HepG2 (cell line): ENCODE measurements at regions not wholly inside any gene's neighbourhood (a gene's known extent, or its start where the extent isn't known, plus 50 kb on each side); places are given as distances from the start of the nearest gene placed in this dataset.

Experiments
- ATAC-seq: fragments of 200-7000 bp; cut with Tn5 transposase; 3 replicates; pipeline ENCODE4 v1.9.1; 2020; ENCODE audit warnings: mild to moderate bottlenecking, moderate library complexity
- BruUV-seq: library from RNA; stranded (reverse); fragments of 400-500 nt; replicated peaks from 2 replicates; lab custom pipeline; 2021; lab: Mats Ljungman, UMichigan
- CTCF ChIA-PET: fragments of 300-600 bp; formaldehyde crosslinking; extraction: SDS; loops from one replicate; lab custom pipeline; 2021; ENCODE audit warnings: low total read pairs, inconsistent platforms, low intra/inter-chr PET ratio; lab: Yijun Ruan, JAX
- POLR2A ChIA-PET: fragments of 350-600 bp; sonication (Branson Sonifier 250); formaldehyde crosslinking; loops from one replicate; lab custom pipeline; 2020; ENCODE audit warnings: antibody characterized with exemption, inconsistent platforms; lab: Yijun Ruan, JAX
- DNase-seq: peaks from one replicate; pipeline ENCODE4 v3.0.0-alpha.2; 2015; ENCODE audit warnings: low spot score
- FAIRE-seq: peaks from 3 replicates; lab custom pipeline; 2011; peaks lifted over from hg19 to GRCh38; lab: Jason Lieb, UNC
- H2AFZ ChIP-seq: one replicate; pipeline ENCODE4 v1.6.1; 2011; ENCODE audit warnings: low read length, inconsistent platforms
- H3K27ac ChIP-seq: fragments of 300-600 bp; 3 replicates; pipeline ENCODE4 v1.8.0; 2011; ENCODE audit warnings: mixed run types, mild to moderate bottlenecking, mixed read lengths, low read length, inconsistent platforms; ENCODE audit not compliant: insufficient read depth; ENCODE audit errors: extremely low read length
- H3K27me3 ChIP-seq, 2 experiments: fragments of 200-600 bp in 1 of 2; 2 replicates in 1 of 2; 3 replicates in 1 of 2; pipeline versions ENCODE4 v1.6.0 to v1.8.0; 2011; ENCODE audit warnings: low read length in 2 of 2, mild to moderate bottlenecking in 2 of 2, moderate library complexity in 2 of 2, inconsistent platforms in 1 of 2; ENCODE audit not compliant: insufficient read depth in 2 of 2, control insufficient read depth in 1 of 2
- H3K36me3 ChIP-seq, 2 experiments: fragments of 200-600 bp in 1 of 2; replicated peaks in 1 of 2; 2 replicates in 1 of 2; 3 replicates in 1 of 2; pipeline versions ENCODE4 v1.5.1 to v1.8.0; 2011; ENCODE audit warnings: low read length in 2 of 2, inconsistent platforms in 1 of 2; ENCODE audit not compliant: insufficient read depth in 2 of 2, control insufficient read depth in 1 of 2
- H3K4me1 ChIP-seq: 2 replicates; pipeline ENCODE4 v1.5.1; 2012; ENCODE audit warnings: low read length, inconsistent platforms; ENCODE audit not compliant: insufficient read depth
- H3K4me2 ChIP-seq: 2 replicates; pipeline ENCODE4 v1.6.0; 2011; ENCODE audit warnings: low read depth, low read length, inconsistent platforms
- H3K4me3 ChIP-seq, 3 experiments: fragments of 200-600 bp in 1 of 3; sonication (generic), shearing (Covaris generic) in 1 of 3; replicated peaks in 1 of 3; 2 replicates each; pipeline ENCODE4 v1.5.1; 2011 to 2016; ENCODE audit warnings: low read length in 3 of 3, inconsistent platforms in 2 of 3, low read depth in 2 of 3, mild to moderate bottlenecking in 2 of 3, control low read depth in 1 of 3, mixed read lengths in 1 of 3; ENCODE audit not compliant: insufficient read depth in 1 of 3
- H3K79me2 ChIP-seq: one replicate; pipeline ENCODE4 v1.6.1; 2011; ENCODE audit warnings: low read length, inconsistent platforms; ENCODE audit not compliant: insufficient read depth
- H3K9ac ChIP-seq: 2 replicates; pipeline ENCODE4 v1.6.0; 2011; ENCODE audit warnings: mild to moderate bottlenecking, low read depth, low read length, inconsistent platforms; ENCODE audit not compliant: insufficient read depth
- H3K9me3 ChIP-seq: 2 replicates; pipeline ENCODE4 v1.5.1; 2012; ENCODE audit warnings: mild to moderate bottlenecking, low read length
- H4K20me1 ChIP-seq: 2 replicates; pipeline ENCODE4 v1.6.0; 2011; ENCODE audit warnings: inconsistent platforms, mild to moderate bottlenecking, low read length, moderate library complexity; ENCODE audit not compliant: insufficient read depth
- ELF4 ChIP-seq: sonication (generic); formaldehyde crosslinking; IDR thresholded peaks from 2 replicates; pipeline ENCODE4 v1.5.0; 2020; ENCODE audit warnings: missing genetic modification reagents, mild to moderate bottlenecking, moderate library complexity, borderline replicate concordance
- GATAD1 ChIP-seq: IDR thresholded peaks from 2 replicates; pipeline ENCODE4 v1.6.1; 2016; ENCODE audit warnings: missing genetic modification reagents, missing compliant biosample characterization
- HNRNPUL1 ChIP-seq: fragments of 200-400 bp; formaldehyde crosslinking; IDR thresholded peaks from 2 replicates; pipeline ENCODE4 v1.6.1; 2017; ENCODE audit warnings: low read depth, mild to moderate bottlenecking, low read length, moderate library complexity
- IRX3 ChIP-seq: sonication (generic); formaldehyde crosslinking; IDR thresholded peaks from 2 replicates; pipeline ENCODE4 v1.8.1; 2023; ENCODE audit warnings: mild to moderate bottlenecking, low read depth, missing genetic modification reagents, borderline replicate concordance
- JUN ChIP-seq: sonication (generic); formaldehyde crosslinking; IDR thresholded peaks from 2 replicates; pipeline ENCODE4 v1.4.0; 2020; ENCODE audit warnings: mild to moderate bottlenecking, missing genetic modification reagents
- MTA1 ChIP-seq: sonication (generic); formaldehyde crosslinking; IDR thresholded peaks from 2 replicates; pipeline ENCODE4 v1.4.0; 2020; ENCODE audit warnings: missing genetic modification reagents, mild to moderate bottlenecking, borderline replicate concordance
- MYPOP ChIP-seq: sonication (generic); formaldehyde crosslinking; IDR thresholded peaks from 2 replicates; pipeline ENCODE4 v1.8.1; 2023; ENCODE audit warnings: mild to moderate bottlenecking, moderate library complexity, missing genetic modification reagents
- NR2F1 ChIP-seq, 2 experiments: fragments of 450-650 bp in 1 of 2; formaldehyde crosslinking in 1 of 2; IDR thresholded peaks; 2 replicates each; pipeline versions ENCODE4 v1.5.0 to v1.6.1; 2016 to 2020; ENCODE audit warnings: mild to moderate bottlenecking in 1 of 2, missing compliant biosample characterization in 1 of 2, missing genetic modification reagents in 1 of 2, moderate library complexity in 1 of 2
- PAX8 ChIP-seq: sonication (generic); formaldehyde crosslinking; IDR thresholded peaks from 2 replicates; pipeline ENCODE4 v1.8.0; 2022; ENCODE audit warnings: mild to moderate bottlenecking, missing genetic modification reagents, borderline replicate concordance
- REPIN1 ChIP-seq: sonication (generic); formaldehyde crosslinking; IDR thresholded peaks from 2 replicates; pipeline ENCODE4 v1.8.0; 2022; ENCODE audit warnings: missing genetic modification reagents, low read depth, mild to moderate bottlenecking, borderline replicate concordance
- SMC3 ChIP-seq: IDR thresholded peaks from 2 replicates; pipeline ENCODE4 v1.6.1; 2011; ENCODE audit warnings: low read length, improper control_type of control experiment
- SRSF1 ChIP-seq: fragments of 200-400 bp; formaldehyde crosslinking; optimal IDR thresholded peaks from 2 replicates; pipeline ENCODE3; 2017; ENCODE audit warnings: mild to moderate bottlenecking, low read depth, low read length, moderate library complexity
- ZFP36 ChIP-seq: fragments of 150-350 bp; IDR thresholded peaks from 2 replicates; pipeline ENCODE4 v1.6.1; 2018; ENCODE audit warnings: borderline replicate concordance, low read length, low read depth; ENCODE audit not compliant: partially characterized antibody
- ZHX2 ChIP-seq, 2 experiments: sonication (generic) in 1 of 2; formaldehyde crosslinking in 1 of 2; IDR thresholded peaks; 2 replicates each; pipeline versions ENCODE4 v1.6.1 to v1.9.0; 2014 to 2022; ENCODE audit warnings: antibody characterized with exemption in 1 of 2, borderline replicate concordance in 1 of 2, inconsistent platforms in 1 of 2, low read depth in 1 of 2, missing genetic modification reagents in 1 of 2
- ZIK1 ChIP-seq: sonication (generic); formaldehyde crosslinking; IDR thresholded peaks from 2 replicates; pipeline ENCODE4 v1.5.0; 2020; ENCODE audit warnings: mild to moderate bottlenecking, low read depth, missing genetic modification reagents, borderline replicate concordance
- ZMYM4 ChIP-seq: sonication (generic); formaldehyde crosslinking; IDR thresholded peaks from 2 replicates; pipeline ENCODE4 v1.8.1; 2023; ENCODE audit warnings: mild to moderate bottlenecking, missing genetic modification reagents
- ZNF335 ChIP-seq: sonication (generic); formaldehyde crosslinking; IDR thresholded peaks from 2 replicates; pipeline ENCODE4 v1.4.0; 2020; ENCODE audit warnings: missing genetic modification reagents
- ZNF343 ChIP-seq: sonication (generic); formaldehyde crosslinking; IDR thresholded peaks from 2 replicates; pipeline ENCODE4 v1.4.0; 2020; ENCODE audit warnings: mild to moderate bottlenecking, missing genetic modification reagents
- ZNF354B ChIP-seq: sonication (generic); formaldehyde crosslinking; IDR thresholded peaks from 2 replicates; pipeline ENCODE4 v1.8.0; 2022; ENCODE audit warnings: mild to moderate bottlenecking, missing genetic modification reagents
- ZNF777 ChIP-seq: sonication (generic); formaldehyde crosslinking; IDR thresholded peaks from 2 replicates; pipeline ENCODE4 v1.4.0; 2020; ENCODE audit warnings: missing genetic modification reagents
- WGBS: methylation state at CpG from one replicate; pipeline ENCODE4 v1.1.6; 2017; ENCODE audit warnings: low lambda C conversion rate; 5-methylcytosine and 5-hydroxymethylcytosine counted together
- in situ Hi-C: cut with HindIII; loops from 2 replicates; pipeline ENCODE4 v1.10.0; 2017; ENCODE audit warnings: low pct_unique_long_range_greater_than_20kb; ENCODE audit not compliant: extremely low pct_ligation_motif_present
- intact Hi-C: fragments of 100-400 bp; cut with micrococcal nuclease; formaldehyde crosslinking; loops from one replicate; pipeline ENCODE4 v1.10.0; 2022; ENCODE audit not compliant: unreplicated experiment

GRCh38 chr10:130498042-130498441 is 361.9 kb downstream of the GLRX3 start:
- no peaks in the 10 kb centered on the region for H3K4me1 ChIP-seq
- BruUV-seq, result no TSS peak
- ChIA-PET POLR2A (no interaction called here), CTCF (no interaction called here)
- intact Hi-C loops (no loop called here), in situ Hi-C loops (no loop called here)
- no peak overlapping the region for H3K4me2 ChIP-seq
- no peaks in the 10 kb centered on the region for H3K79me2 ChIP-seq
- no peak overlapping the region for H3K9ac ChIP-seq
- H2AFZ ChIP-seq, result no peak overlapping the region
- DNase-seq (no peak), ATAC-seq (no peak)
- WGBS, result 0% methylated on average over 1 of the region's 7 CpGs
- TF ChIP-seq PAX8 (no peak), IRX3 (no peak), MYPOP (CRISPR knock-in tag) (no peak), ZNF335 (CRISPR knock-in tag) (no peak), ZNF354B (CRISPR knock-in tag) (no peak), NR2F1 (CRISPR knock-in tag; IDR thresholded peaks at IDR 0.05) (no peak), ZNF777 (CRISPR knock-in tag) (no peak), ZMYM4 (no peak), ZHX2 (IDR thresholded peaks at IDR 0.05; ENCODE audit: low read depth) (no peak), ZHX2 (CRISPR knock-in tag; IDR thresholded peaks at IDR 0.05; ENCODE audit: borderline replicate concordance) (no peak), MTA1 (CRISPR knock-in tag) (no peak), ELF4 (no peak), JUN (CRISPR knock-in tag) (no peak), SRSF1 (no peak), ZIK1 (CRISPR knock-in tag) (no peak), SMC3 (no peak), HNRNPUL1 (no peak), REPIN1 (no peak), ZNF343 (CRISPR knock-in tag) (no peak), GATAD1 (CRISPR knock-in tag) (no peak), ZFP36 (no peak)
- TF ChIP-seq, all 625 proteins: peak for 0
- H3K27ac ChIP-seq, result no peak overlapping the region
- no peaks in the 10 kb centered on the region for H3K36me3 ChIP-seq
- no peak for FAIRE-seq
- no peaks in the 10 kb centered on the region for H4K20me1 ChIP-seq
- no peaks in the 10 kb centered on the region for H3K9me3 ChIP-seq
- no peaks in the 10 kb centered on the region; a peak in 1 of 5 replicates for H3K27me3 ChIP-seq
- H3K4me3 ChIP-seq, result no peak overlapping the region
